ENCODE measurements at regions not wholly inside any gene's neighbourhood (a gene's known extent, or its start where the extent isn't known, plus 50 kb on each side); places are given as distances from the start of the nearest gene placed in this dataset.

GRCh38 chr11:82118946-82119345 lies 614.7 kb downstream of the FAM181B start:
- H3K9me3 ChIP-seq (ENCODE audit: control insufficient read depth in 4 of 4, insufficient read depth in 3 of 4, low read length in 3 of 4): peaks cover 0 to 3% (median 0%) of the 10 kb centered on the region in 4 donors
- H3K9ac ChIP-seq (ENCODE audit: insufficient read depth in 1 of 2, low read length in 2 of 2): no peak overlapping the region
- no peaks in the 10 kb centered on the region for H3K27me3 ChIP-seq (ENCODE audit: control insufficient read depth in 3 of 3, insufficient read depth in 3 of 3, low read length in 2 of 3)
- 66 to 76% methylated on average over 5 of the region's 5 CpGs for WGBS, 2 donors
- H3K27ac ChIP-seq (ENCODE audit: low read depth in 1 of 2, low read length in 1 of 2): no peak overlapping the region
- no peaks in the 10 kb centered on the region for H3K36me3 ChIP-seq (ENCODE audit: control insufficient read depth in 4 of 4, insufficient read depth in 4 of 4, low read length in 4 of 4)
- no peak overlapping the region for H3K4me3 ChIP-seq
- ATAC-seq (ENCODE audit: insufficient read depth, low FRiP score) (no peak), DNase-seq (peak in 2 of 3 donors; percentile 44 to 60)
- TF ChIP-seq CTCF (IDR thresholded peaks at IDR 0.05; ENCODE audit: control extremely low read depth, extremely low read depth): no peak
- H3K4me1 ChIP-seq (ENCODE audit: control insufficient read depth in 5 of 5, insufficient read depth in 5 of 5, low read length in 5 of 5): peaks cover 0 to 8% (median 0%) of the 10 kb centered on the region in 5 donors

GRCh38 chr11:82117362-82117761 lies 616.3 kb downstream of the FAM181B start:
- no peak for TF ChIP-seq CTCF (IDR thresholded peaks at IDR 0.05; ENCODE audit: control extremely low read depth, extremely low read depth)
- Histone ChIP-seq H3K4me3 (no peak overlapping the region), H3K9me3 (ENCODE audit: control insufficient read depth in 4 of 4, insufficient read depth in 3 of 4, low read length in 3 of 4) (peaks cover 0 to 3% (median 0%) of the 10 kb centered on the region in 4 donors), H3K27ac (ENCODE audit: low read depth in 1 of 2, low read length in 1 of 2) (no peak overlapping the region), H3K4me1 (ENCODE audit: control insufficient read depth in 5 of 5, insufficient read depth in 5 of 5, low read length in 5 of 5) (peaks cover 0 to 17% (median 5%) of the 10 kb centered on the region in 5 donors), H3K9ac (ENCODE audit: insufficient read depth in 1 of 2, low read length in 2 of 2) (no peak overlapping the region), H3K27me3 (ENCODE audit: control insufficient read depth in 3 of 3, insufficient read depth in 3 of 3, low read length in 2 of 3) (no peaks in the 10 kb centered on the region), H3K36me3 (ENCODE audit: control insufficient read depth in 4 of 4, insufficient read depth in 4 of 4, low read length in 4 of 4) (no peaks in the 10 kb centered on the region)
- DNase-seq (peak in 2 of 3 donors; percentile 26 to 67), ATAC-seq (ENCODE audit: insufficient read depth, low FRiP score) (no peak)
- 69 to 77% methylated on average over 5 of the region's 5 CpGs for WGBS, 2 donors

GRCh38 chr11:82105331-82105998 lies 628.2 kb downstream of the FAM181B start:
- ATAC-seq (ENCODE audit: insufficient read depth, low FRiP score) (no peak), DNase-seq (no peak)
- Histone ChIP-seq H3K27ac (ENCODE audit: low read depth in 1 of 2, low read length in 1 of 2) (no peak overlapping the region), H3K4me3 (no peak overlapping the region), H3K9me3 (ENCODE audit: control insufficient read depth in 4 of 4, insufficient read depth in 3 of 4, low read length in 3 of 4) (peaks cover 0 to 3% (median 0%) of the 10 kb centered on the region in 4 donors), H3K9ac (ENCODE audit: insufficient read depth in 1 of 2, low read length in 2 of 2) (no peak overlapping the region), H3K4me1 (ENCODE audit: control insufficient read depth in 5 of 5, insufficient read depth in 5 of 5, low read length in 5 of 5) (peaks cover 0 to 2% (median 0%) of the 10 kb centered on the region in 5 donors), H3K27me3 (ENCODE audit: control insufficient read depth in 3 of 3, insufficient read depth in 3 of 3, low read length in 2 of 3) (no peaks in the 10 kb centered on the region), H3K36me3 (ENCODE audit: control insufficient read depth in 4 of 4, insufficient read depth in 4 of 4, low read length in 4 of 4) (no peaks in the 10 kb centered on the region)
- WGBS, 2 donors: 59 to 74% methylated on average over 6 of the region's 6 CpGs
- TF ChIP-seq CTCF (IDR thresholded peaks at IDR 0.05; ENCODE audit: control extremely low read depth, extremely low read depth): no peak

GRCh38 chr11:82092904-82093303 lies 640.8 kb downstream of the FAM181B start:
- no peak for ATAC-seq (ENCODE audit: insufficient read depth, low FRiP score)
- H3K9me3 ChIP-seq (ENCODE audit: control insufficient read depth in 4 of 4, insufficient read depth in 3 of 4, low read length in 3 of 4): no peaks in the 10 kb centered on the region

More at GRCh38 chr11:82092904-82093303, 640.8 kb downstream of the FAM181B start:
- Histone ChIP-seq H3K9ac (ENCODE audit: insufficient read depth in 1 of 2, low read length in 2 of 2) (no peak overlapping the region), H3K36me3 (ENCODE audit: control insufficient read depth in 4 of 4, insufficient read depth in 4 of 4, low read length in 4 of 4) (no peaks in the 10 kb centered on the region), H3K4me1 (ENCODE audit: control insufficient read depth in 5 of 5, insufficient read depth in 5 of 5, low read length in 5 of 5) (peaks cover 0 to 5% (median 0%) of the 10 kb centered on the region in 5 donors), H3K27ac (ENCODE audit: low read depth in 1 of 2, low read length in 1 of 2) (no peak overlapping the region), H3K4me3 (no peak overlapping the region), H3K27me3 (ENCODE audit: control insufficient read depth in 3 of 3, insufficient read depth in 3 of 3, low read length in 2 of 3) (no peaks in the 10 kb centered on the region)
- no peak for TF ChIP-seq CTCF (IDR thresholded peaks at IDR 0.05; ENCODE audit: control extremely low read depth, extremely low read depth)
- DNase-seq: peak in 1 of 3 donors; percentile 17

All from lung (tissue), 11 donors.